ENCODE measurements at regions not wholly inside any gene's neighbourhood (a gene's known extent, or its start where the extent isn't known, plus 50 kb on each side); places are given as distances from the start of the nearest gene placed in this dataset.
"Not testable (repeated sequence)": the region's sequence is repeated elsewhere in the genome, so short reads cannot be mapped to it uniquely, and the experiment has no call there.

GRCh38 chr6:153984811-153985210 lies 54.2 kb upstream of the OPRM1 start:
- no peak for DNase-seq (ENCODE audit: low read depth in 2 of 2)

- DNase-seq (ENCODE audit: low read depth in 2 of 2): no peak
These were observed 58.9 kb upstream of the OPRM1 start for GRCh38 chr6:153980171-153980570.

DNA sequence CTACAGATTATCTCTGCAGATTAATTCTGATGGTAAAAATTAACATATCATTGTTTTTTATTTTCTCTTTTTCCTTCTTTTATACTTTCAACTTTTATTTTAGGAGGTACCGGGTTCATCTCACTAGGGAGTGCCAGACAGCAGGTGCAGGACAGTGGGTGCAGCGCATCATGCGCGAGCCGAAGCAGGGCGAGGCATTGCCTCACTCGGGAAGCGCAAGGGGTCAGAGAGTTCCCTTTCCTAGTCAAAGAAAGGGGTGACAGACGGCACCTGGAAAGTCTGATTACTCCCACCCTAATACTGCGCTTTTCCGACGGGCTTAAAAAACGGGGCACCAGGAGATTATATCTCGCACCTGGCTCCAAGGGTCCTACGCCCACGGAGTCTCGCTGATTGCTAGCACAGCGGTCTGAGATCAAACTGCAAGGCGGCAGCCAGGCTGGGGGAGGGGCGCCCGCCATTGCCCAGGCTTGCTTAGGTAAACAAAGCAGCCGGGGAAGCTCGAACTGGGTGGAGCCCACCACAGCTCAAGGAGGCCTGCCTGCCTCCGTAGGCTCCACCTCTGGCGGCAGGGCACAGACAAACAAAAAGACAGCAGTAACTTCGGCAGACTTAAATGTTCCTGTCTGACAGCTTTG lies 60.0 kb upstream of the OPRM1 start:
- not testable (repeated sequence) for DNase-seq (ENCODE audit: low read depth in 2 of 2)

GRCh38 chr6:153976921-153977693 lies 61.9 kb upstream of the OPRM1 start:
- no peak for DNase-seq (ENCODE audit: low read depth in 2 of 2)

- DNase-seq (ENCODE audit: low read depth in 2 of 2): no peak
These were observed 73.0 kb upstream of the OPRM1 start for GRCh38 chr6:153966001-153966400.

DNA sequence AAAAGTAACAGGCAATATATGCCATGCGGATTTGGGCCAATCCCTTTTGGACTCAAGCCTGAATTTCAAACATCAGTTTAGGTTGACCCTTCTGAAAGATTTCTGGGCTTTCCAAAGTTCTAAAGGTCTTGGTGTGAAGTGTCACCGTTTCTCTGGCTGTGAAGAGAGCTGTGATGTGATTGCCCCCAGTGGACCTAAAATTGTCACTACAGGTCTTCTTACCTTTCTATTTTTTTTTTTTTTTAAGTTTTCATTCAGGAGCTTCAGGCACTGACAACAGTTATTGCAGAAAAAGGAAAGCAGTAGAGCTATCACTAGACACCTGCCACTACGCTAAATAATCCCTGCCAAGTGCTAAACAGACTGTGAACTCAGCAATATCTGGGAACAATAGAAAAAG lies 75.7 kb upstream of the OPRM1 start:
- no peak for DNase-seq (ENCODE audit: low read depth in 2 of 2)

GRCh38 chr6:153962555-153962954 lies 76.5 kb upstream of the OPRM1 start:
- DNase-seq (ENCODE audit: low read depth in 2 of 2): no peak

GRCh38 chr6:153960741-153961140 lies 78.3 kb upstream of the OPRM1 start:
- DNase-seq (ENCODE audit: low read depth in 2 of 2): no peak

GRCh38 chr6:153960281-153960680 lies 78.8 kb upstream of the OPRM1 start:
- DNase-seq (ENCODE audit: low read depth in 2 of 2): no peak

DNA sequence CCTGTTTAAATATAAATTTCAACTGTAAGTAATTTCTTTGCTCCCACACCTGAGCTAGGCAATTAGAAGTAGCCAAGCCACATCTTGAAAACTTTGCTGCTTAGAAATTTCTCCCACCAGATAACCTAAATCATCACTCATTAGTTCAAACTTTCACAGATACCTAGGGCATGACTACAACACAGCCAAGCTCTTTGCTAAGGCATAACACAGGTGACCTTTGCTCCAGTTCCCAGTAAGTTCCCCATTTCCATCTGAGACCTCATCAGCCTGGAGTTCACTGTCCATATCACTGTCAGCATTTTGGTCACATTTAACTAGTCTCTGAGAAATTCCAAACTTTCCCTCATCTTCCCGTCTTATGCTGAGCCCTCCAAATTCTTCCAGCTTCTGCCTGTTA lies 79.8 kb upstream of the OPRM1 start:
- no peak for DNase-seq (ENCODE audit: low read depth in 2 of 2)

DNA sequence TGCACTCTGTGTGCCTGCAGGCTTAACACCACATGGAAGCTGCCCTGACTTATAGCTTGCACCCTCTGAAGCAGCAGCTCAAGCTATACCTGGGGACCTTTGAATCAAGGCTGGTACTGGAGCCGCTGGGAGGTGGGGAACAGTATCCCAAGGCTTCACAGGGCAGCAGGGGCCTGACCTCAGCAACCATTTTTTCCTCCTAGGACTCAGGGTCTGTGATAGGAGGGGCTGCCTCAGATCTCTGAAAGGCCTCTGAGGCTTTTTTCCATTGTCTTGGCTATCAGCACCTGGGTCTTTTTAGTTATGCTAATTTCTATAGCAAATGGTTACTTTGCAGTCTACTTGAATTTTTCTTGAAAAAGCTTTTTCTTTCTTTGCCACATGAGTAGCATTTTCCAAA lies 80.2 kb upstream of the OPRM1 start:
- DNase-seq (ENCODE audit: low read depth in 2 of 2): no peak

DNA sequence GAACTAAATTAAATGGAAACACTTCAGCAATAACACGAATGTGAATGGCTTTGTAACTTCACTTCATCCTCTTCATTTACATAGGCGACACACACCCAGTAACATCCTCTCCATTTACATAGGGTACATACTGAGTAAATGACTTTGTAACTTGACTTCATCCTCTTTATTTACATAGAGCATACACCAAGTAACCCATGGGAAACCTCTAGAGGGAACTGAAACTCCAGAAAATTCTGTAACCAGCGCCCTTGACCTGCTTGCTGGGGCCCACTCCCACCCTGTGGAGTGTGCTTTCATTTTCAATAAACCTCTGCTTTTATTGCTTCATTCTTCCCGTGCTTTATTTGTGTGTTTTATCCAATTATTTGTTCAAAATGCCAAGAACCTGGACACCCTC lies 81.6 kb upstream of the OPRM1 start:
- no peak for DNase-seq (ENCODE audit: low read depth in 2 of 2)

DNA sequence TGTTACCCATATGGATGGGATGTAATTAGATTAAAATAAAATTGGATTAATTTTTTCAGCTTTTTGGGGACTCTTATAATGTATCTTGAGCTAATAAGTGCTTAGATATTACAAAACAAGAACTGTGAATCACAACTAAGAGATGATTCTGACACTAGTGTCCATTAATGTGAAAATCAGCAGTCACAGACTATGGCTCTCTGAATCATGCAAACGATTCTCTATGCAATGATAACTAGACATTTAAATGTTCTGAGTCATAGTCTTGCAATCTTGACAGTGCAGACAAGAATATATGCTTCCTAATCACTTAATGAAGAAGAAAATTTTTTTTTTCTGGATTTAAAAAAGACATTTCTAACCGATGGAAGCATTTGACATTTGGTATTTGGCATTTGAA lies 82.2 kb upstream of the OPRM1 start:
- DNase-seq (ENCODE audit: low read depth in 2 of 2): peak; percentile 30 to 38

DNA sequence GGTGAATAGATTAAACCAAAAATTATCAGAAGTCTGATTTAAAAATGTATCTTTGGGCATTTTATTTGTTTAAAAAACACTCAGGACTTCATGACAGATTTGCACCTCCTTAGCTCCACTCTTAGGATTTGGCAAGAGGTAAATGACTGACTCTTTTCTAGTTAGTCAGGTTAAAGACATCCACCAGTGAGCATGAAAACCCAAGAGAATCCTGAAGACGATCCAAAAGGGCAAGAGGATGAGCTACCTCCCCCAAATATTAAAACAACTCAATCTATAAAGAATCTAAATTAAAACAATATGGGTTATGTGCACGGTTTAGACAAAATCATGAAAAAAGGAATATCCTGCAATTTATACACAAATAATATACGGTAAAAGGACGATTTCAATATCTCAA lies 89.4 kb upstream of the OPRM1 start:
- DNase-seq (ENCODE audit: low read depth in 2 of 2): peak; percentile 37 to 55

DNA sequence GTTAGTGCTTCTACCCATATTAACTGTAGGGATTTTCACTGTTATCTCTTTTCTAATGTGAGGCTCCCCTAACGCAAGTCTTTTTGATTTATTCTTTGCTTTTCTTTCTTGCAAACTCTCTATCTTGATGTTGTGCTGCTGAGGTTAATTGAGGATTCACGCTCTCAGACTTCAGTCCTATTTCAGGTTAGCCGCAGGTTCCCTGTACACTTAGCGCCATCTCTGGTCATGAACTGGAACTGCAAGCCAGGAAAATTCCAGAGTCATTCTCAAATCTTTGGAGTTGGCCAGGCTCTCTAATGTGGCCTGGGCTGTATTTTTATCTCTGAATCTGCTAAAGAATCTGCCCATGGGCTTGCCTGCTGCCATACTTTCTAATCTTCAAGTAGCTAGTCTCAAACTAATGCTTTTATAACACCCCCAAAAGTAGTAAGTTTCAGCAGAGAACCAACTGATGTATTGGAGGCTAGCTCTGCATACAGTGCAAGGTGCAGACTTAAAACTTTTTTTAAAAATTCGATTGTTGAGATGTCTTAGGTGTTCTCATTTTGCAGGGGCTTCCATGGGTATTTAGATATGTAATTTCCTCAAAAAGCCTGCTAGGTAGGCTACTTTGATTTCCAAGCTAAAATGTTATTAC lies 91.1 kb upstream of the OPRM1 start:
- no peak for DNase-seq (ENCODE audit: low read depth in 2 of 2)

GRCh38 chr6:153944201-153944600 lies 94.8 kb upstream of the OPRM1 start:
- no peak for DNase-seq (ENCODE audit: low read depth in 2 of 2)

DNA sequence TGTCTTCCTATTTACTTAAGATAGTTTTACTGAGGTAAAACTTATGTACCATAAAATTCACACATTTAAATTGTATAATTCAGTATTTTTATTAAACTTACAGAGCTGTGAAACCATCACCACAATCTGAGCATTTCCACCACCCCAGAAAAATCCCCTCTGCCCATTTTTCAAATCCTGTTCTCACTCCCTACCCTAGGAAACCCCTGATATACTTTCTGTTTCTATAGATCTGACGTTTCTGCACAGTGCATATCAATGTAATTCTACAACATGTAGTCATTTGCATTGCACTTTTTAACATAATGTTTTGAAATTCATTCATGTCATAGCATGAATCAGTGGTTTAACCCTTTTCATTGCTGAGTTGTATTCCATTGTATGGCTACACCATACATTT lies 96.7 kb upstream of the OPRM1 start:
- DNase-seq (ENCODE audit: low read depth in 2 of 2): no peak

DNA sequence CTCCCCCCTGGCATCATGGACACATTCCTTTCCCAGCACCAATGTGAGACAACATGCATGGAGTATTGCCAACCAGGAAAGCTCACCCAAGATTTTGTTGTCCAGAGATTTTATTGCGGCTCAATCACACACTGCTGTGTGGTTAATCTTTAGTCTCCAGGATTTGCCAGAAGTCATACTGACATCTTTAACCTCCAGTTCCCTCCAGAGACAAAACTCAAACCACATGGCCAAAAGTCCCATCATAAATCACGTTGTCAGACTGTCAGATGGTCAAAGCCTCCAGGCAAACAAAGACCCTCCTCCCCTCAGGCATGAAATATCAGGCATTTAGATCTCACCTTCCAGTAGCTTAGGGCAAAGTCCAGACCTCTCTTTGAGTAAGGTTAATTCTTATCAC lies 97.3 kb upstream of the OPRM1 start:
- DNase-seq (ENCODE audit: low read depth in 2 of 2): no peak

DNA sequence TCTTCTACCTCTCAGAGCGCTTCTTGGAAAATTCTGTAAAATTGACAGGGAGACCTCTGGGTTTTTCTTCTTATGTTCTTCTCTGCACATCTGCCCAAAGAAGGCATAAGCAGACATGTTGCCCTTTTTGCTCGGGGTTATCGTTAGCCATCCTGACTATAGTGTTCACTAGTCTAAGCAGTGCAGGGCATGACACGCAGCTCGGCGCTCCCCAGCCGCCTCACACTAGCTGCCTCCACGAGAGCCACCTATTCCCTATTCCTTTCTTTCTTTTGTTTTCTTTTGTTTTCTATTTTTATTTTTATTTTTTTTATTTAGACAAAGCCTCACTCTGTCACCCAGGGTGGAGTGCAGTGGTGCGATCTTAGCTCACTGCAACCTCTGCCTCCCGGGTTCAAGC lies 100.2 kb upstream of the OPRM1 start:
- no peak for DNase-seq (ENCODE audit: low read depth in 2 of 2)

DNA sequence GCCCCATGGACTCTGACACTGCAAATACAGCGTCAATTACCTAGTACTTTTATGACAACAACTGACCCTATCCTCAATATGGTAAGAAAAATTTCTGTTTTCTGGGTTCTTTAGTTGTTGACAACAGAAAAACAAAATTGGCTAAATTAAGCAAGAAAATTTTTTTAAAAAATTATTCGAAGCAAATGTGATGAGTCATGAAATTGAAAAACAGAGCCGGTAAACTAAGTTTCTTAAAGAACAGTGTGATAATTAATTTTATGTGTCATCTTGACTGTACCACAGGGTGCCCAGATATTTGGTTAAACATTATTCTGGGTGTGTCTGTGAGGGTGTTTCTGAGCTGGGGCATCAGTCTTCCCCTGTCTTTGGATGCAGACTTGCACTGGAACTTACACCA lies 107.6 kb upstream of the OPRM1 start:
- no peak for DNase-seq (ENCODE audit: low read depth in 2 of 2)

- DNase-seq (ENCODE audit: low read depth in 2 of 2): no peak
These were observed 111.2 kb upstream of the OPRM1 start for GRCh38 chr6:153927867-153928266.

DNA sequence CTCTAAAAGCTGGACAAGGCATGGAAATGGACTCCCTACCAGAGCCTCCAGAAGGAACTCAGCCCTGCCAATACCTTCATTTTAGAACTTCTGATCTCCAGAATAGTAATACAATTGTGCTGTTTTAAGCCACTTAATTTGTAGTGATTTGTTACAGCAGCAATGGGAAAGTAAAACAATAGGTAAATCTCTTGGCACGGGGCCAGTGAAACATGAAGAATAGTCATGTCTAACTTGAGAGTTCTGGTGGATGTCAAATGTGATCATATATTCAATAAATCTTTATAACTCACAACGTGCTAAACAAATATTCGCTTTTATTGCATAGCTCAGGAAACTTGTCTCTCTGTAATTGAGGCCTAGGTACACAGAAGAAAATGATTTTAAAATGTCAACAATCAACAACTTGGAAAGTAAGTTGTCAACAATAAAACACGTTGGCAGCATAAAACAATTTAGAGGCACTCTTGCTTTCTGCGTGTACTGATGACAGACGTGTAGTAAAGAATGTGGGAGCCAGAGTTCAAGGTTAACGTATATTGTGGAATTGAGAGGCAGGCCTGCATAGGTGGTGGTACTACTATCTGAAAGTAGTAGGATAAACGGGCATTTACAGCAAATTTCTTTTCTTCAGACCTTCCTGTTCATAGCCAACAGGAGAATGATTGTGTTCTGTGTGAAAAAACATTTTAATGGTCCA lies 140.5 kb upstream of the OPRM1 start:
- DNase-seq (ENCODE audit: low read depth in 2 of 2): no peak

- no peak for DNase-seq (ENCODE audit: low read depth in 2 of 2)
These were observed 156.6 kb upstream of the OPRM1 start for GRCh38 chr6:153882411-153882810.
